ACC112 (cell line): ENCODE measurements at regions not wholly inside any gene's neighbourhood (a gene's known extent, or its start where the extent isn't known, plus 50 kb on each side); places are given as distances from the start of the nearest gene placed in this dataset.

ENCODE experiments used
- H2AFZ ChIP-seq: fragments of 200-600 bp; sonication (generic); one replicate; pipeline ENCODE4 v1.6.0; 2017; ENCODE audit warnings: antibody characterized with exemption, low read length; ENCODE audit not compliant: unreplicated experiment
- H3K27ac ChIP-seq: fragments of 200-600 bp; sonication (generic); 2 replicates; pipeline ENCODE4 v1.5.1; 2014; ENCODE audit warnings: low read depth, mild to moderate bottlenecking, antibody characterized with exemption, low read length, moderate library complexity
- H3K27me3 ChIP-seq: fragments of 200-600 bp; sonication (generic); 2 replicates; pipeline ENCODE4 v1.6.1; 2014; ENCODE audit warnings: mild to moderate bottlenecking, antibody characterized with exemption, low read length, moderate library complexity, mixed read lengths; ENCODE audit not compliant: insufficient read depth
- H3K36me3 ChIP-seq: fragments of 200-600 bp; sonication (generic); 2 replicates; pipeline ENCODE4 v1.6.1; 2016; ENCODE audit warnings: mild to moderate bottlenecking, antibody characterized with exemption, low read length, moderate library complexity, mixed read lengths; ENCODE audit not compliant: insufficient read depth
- H3K4me1 ChIP-seq: fragments of 200-600 bp; sonication (generic); one replicate; pipeline ENCODE4 v1.6.1; 2016; ENCODE audit warnings: low read length, mixed read lengths; ENCODE audit not compliant: insufficient read depth, unreplicated experiment, control insufficient read depth
- H3K4me3 ChIP-seq: fragments of 200-600 bp; sonication (generic); 2 replicates; pipeline ENCODE4 v1.5.1; 2014; ENCODE audit warnings: mild to moderate bottlenecking, low read depth, low read length
- H3K79me2 ChIP-seq: fragments of 200-600 bp; sonication (generic); one replicate; pipeline ENCODE4 v1.6.0; 2016; ENCODE audit warnings: low read length; ENCODE audit not compliant: control insufficient read depth, unreplicated experiment, insufficient read depth

DNA sequence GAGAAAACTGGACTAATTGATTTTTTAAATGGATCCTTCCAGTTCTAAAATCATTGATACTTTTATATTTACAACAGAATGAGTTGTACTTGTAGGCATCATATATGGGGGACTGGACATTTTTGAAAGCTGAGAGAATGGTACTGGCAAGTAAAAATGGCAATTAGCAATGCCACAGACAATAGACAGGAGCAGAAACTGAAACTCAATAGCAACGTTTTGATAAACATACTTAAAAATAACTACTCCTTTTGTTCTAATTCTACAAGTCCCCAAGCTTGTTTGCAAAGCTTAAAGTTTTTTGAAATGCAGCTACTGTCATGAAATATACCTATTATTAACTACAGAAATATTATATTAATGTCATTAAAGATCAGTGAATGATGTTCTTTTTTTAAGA lies 52.8 kb upstream of the FBXL7 start:
- Histone ChIP-seq H3K36me3 (no peaks in the 10 kb centered on the region), H3K27ac (no peak overlapping the region), H3K4me3 (no peak overlapping the region), H3K4me1 (no peaks in the 10 kb centered on the region), H3K79me2 (no peaks in the 10 kb centered on the region), H3K27me3 (peaks cover 18% of the 10 kb centered on the region), H2AFZ (no peak overlapping the region)

DNA sequence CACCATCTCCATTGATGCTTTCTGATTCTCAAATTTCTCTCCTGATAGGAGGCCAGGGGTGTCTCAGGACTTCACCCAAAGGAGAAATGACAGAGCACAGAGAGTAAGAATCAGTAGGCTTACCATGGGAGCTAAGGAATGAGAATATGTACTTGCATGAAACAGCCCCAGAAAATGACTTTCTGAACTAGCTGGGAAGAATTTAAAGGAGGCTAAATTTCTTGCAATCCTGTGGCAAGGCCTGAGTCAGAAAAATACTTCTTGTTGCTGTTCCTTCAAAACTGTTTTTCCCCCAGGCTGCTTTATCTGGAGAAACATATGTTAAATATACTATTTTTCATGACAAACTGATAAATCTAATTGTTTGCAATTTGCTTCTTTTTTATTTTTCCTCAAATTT lies 53.4 kb upstream of the FBXL7 start:
- Histone ChIP-seq H3K27ac (no peak overlapping the region), H3K4me3 (no peak overlapping the region), H3K36me3 (no peaks in the 10 kb centered on the region), H3K79me2 (no peaks in the 10 kb centered on the region), H3K4me1 (no peaks in the 10 kb centered on the region), H3K27me3 (peaks cover 19% of the 10 kb centered on the region), H2AFZ (no peak overlapping the region)

DNA sequence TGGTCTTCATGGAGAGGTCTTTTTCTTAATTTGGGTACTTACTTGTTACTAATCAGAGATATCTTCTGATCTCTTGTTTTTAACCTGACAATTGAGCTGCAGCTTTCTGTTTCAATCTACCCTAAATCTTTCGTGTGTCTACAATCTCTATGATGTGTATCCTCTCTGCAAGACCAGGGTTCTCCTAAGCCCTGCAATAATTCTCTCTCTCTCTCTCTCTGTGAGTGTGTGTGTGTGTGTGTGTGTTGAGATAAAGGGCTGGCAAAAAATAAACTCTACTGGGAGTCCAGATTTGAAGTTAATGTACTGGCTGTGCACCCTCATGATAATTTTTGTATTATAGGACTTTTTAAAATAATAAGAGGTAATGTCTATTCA lies 57.8 kb upstream of the FBXL7 start:
- Histone ChIP-seq H3K27ac (no peak overlapping the region), H3K4me1 (no peaks in the 10 kb centered on the region), H3K4me3 (no peak overlapping the region), H3K79me2 (no peaks in the 10 kb centered on the region), H3K27me3 (peaks cover 38% of the 10 kb centered on the region), H3K36me3 (no peaks in the 10 kb centered on the region), H2AFZ (no peak overlapping the region)

DNA sequence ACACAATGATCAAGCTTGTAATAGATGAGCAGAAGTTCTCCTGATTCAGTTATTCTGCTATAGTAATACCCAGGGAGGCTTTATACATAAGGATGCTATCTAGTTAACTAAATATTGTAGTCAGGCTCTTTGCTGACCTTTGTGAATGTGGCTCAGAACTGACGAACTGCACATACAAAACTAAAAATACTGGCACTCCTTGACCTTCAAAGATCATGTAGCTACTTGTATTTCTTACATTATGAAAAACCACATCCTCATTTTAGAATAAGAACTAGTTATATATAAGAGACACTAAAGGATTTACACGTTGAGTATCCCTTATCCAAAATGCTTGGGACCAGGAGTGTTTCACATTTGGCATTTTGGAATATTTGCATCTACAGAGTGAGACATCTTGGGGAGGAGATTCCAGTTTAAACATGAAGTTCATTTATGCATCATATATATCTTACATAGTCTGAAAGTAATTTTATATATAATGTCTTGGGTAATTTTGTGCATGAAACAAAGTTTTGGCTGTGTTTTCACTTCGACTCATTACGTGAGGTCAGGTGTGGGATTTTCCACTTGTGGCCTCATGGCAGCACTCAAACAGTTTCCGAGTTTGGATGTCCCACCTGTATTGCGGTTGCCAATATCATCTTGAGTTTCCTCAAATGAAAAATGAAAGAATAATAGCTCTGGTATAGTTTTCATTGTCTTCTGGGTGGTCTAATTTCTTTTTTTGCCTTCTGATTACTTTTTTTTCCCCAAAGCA lies 58.4 kb upstream of the FBXL7 start:
- Histone ChIP-seq H3K36me3 (no peaks in the 10 kb centered on the region), H3K4me3 (no peak overlapping the region), H3K27me3 (peaks cover 34% of the 10 kb centered on the region), H2AFZ (no peak overlapping the region), H3K27ac (no peak overlapping the region), H3K4me1 (no peaks in the 10 kb centered on the region), H3K79me2 (no peaks in the 10 kb centered on the region)

DNA sequence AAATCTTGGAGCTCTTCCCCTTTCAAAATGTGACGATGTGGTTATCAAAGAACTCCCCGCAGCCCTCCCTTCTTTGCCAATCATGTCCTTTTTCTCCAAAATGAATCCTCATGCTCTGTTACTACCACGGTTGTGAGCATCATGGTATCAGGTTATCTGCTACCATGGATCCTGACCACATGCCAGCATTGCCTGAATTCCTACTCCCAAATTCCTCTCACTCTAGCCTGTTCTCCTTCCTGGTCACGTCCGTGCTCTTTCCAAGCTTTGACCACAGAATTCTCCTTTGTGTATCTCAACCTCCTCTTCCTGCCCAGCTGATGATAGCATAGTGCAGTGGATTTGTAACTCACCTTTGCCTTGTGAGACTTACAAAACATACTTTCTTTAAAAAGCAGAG lies 59.5 kb upstream of the FBXL7 start:
- peaks cover 29% of the 10 kb centered on the region for H3K27me3 ChIP-seq
- no peak overlapping the region for H3K4me3 ChIP-seq
- H3K27ac ChIP-seq: no peak overlapping the region
- no peak overlapping the region for H2AFZ ChIP-seq
- H3K36me3 ChIP-seq: no peaks in the 10 kb centered on the region
- H3K79me2 ChIP-seq: no peaks in the 10 kb centered on the region
- no peaks in the 10 kb centered on the region for H3K4me1 ChIP-seq

DNA sequence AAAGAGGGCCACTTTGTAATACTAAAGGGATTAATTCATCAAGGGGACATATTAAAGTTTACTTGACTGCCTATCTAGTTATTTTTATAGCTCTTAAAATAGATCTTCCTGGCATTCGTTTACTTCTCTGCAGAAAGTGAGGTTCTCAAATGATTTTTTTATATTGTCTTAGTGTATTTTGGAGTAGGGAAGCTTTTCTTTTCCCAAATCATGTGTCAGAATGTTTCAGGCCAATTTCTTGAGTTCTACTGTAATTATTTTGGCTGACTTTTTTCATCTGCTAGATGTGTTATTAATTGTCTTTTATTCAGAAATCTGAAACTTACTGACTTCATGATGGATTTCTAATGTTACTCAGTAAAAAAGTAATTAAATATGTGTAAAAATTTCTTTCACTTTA lies 60.2 kb upstream of the FBXL7 start:
- no peak overlapping the region for H3K27ac ChIP-seq
- H3K27me3 ChIP-seq: peaks cover 34% of the 10 kb centered on the region
- H3K4me1 ChIP-seq: no peaks in the 10 kb centered on the region
- H3K79me2 ChIP-seq: no peaks in the 10 kb centered on the region
- H3K4me3 ChIP-seq: no peak overlapping the region
- H3K36me3 ChIP-seq: no peaks in the 10 kb centered on the region
- no peak overlapping the region for H2AFZ ChIP-seq

DNA sequence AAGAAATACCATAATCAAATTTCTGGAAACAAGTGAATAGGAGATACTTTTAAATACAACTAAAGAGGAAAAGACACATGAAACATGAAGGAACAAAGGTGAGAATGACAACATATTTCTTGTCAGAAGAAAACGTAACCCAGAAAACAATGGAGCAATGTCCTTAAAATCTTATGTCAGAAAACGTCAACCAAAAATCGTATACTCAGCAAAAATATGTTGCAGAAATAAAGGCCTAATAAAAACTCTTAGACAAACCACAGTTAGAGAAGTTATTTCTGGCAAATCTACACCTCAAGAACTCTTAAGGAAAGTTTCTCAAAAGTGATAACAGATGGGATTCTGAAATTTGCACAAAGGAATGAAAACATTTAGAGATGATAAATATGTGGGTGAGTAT lies 66.3 kb upstream of the FBXL7 start:
- no peak overlapping the region for H3K4me3 ChIP-seq
- no peak overlapping the region for H3K27ac ChIP-seq
- no peak overlapping the region for H2AFZ ChIP-seq
- H3K27me3 ChIP-seq: peaks cover 18% of the 10 kb centered on the region
- no peaks in the 10 kb centered on the region for H3K79me2 ChIP-seq
- no peaks in the 10 kb centered on the region for H3K4me1 ChIP-seq
- H3K36me3 ChIP-seq: no peaks in the 10 kb centered on the region

DNA sequence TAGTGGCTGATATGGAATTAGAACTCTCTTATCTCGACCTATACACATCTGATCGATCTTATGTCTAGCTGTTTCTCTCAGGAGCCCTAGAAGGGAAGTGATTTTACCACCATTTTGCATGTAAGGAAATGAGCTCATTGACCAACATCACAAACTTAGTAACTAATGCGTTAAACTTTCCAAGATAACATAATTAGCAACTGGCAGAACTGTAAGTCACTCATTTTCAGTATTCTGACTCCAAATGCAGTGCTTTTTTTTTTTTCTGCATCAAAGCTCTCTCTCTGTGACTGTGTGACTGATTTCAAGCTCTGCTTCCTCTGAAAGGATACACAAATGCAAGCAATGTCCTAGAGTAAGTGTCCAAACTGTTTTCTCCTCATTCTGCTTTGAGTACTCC lies 68.1 kb upstream of the FBXL7 start:
- Histone ChIP-seq H3K79me2 (no peaks in the 10 kb centered on the region), H3K4me1 (no peaks in the 10 kb centered on the region), H3K27ac (no peak overlapping the region), H3K36me3 (no peaks in the 10 kb centered on the region), H2AFZ (no peak overlapping the region), H3K4me3 (no peak overlapping the region), H3K27me3 (peaks cover 14% of the 10 kb centered on the region)

DNA sequence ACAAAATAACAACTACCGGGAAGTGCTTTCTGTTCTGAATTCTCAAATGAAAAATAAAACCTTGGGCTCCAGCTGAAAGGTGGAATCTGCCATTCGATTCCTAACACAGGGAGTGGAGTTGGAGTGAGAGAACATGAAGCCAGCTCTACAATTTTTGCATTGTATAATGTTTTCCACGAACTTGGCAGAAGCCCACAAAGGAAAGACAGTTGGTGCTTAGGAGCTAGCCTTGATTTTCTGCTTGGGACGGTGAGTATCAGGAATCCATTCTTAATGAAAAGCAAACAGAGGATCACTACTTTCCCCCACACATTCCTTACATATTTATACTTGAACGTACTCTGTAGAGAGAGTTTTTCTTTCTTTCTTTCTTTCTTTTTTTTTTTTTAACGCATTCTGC lies 74.2 kb upstream of the FBXL7 start:
- peaks cover 9% of the 10 kb centered on the region for H3K4me1 ChIP-seq
- no peaks in the 10 kb centered on the region for H3K79me2 ChIP-seq
- no peak overlapping the region for H2AFZ ChIP-seq
- peaks cover 42% of the 10 kb centered on the region for H3K27me3 ChIP-seq
- no peaks in the 10 kb centered on the region for H3K36me3 ChIP-seq
- no peak overlapping the region for H3K27ac ChIP-seq
- peak overlapping the region; percentile 44 for H3K4me3 ChIP-seq

DNA sequence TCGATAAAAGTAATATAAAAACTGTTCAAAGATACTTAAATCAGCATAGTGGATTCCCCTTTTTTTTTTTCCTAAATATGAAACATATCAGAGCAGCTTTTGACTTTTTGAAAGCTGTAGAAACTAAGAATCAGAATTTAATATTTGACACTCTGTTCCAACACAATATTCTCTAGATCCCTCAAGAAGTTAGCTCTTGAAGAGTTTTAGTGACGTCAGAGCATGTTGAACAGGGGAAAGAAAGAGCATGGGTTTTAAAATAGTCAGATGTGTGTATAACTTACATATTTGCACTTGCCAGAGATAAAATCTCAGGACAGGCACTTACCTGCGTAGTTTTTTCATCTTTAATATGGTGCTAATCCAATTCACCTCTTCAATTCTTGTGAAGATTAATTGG lies 75.2 kb upstream of the FBXL7 start:
- Histone ChIP-seq H2AFZ (no peak overlapping the region), H3K79me2 (no peaks in the 10 kb centered on the region), H3K27ac (no peak overlapping the region), H3K4me3 (no peak overlapping the region), H3K4me1 (peaks cover 9% of the 10 kb centered on the region), H3K36me3 (no peaks in the 10 kb centered on the region), H3K27me3 (peaks cover 48% of the 10 kb centered on the region)

DNA sequence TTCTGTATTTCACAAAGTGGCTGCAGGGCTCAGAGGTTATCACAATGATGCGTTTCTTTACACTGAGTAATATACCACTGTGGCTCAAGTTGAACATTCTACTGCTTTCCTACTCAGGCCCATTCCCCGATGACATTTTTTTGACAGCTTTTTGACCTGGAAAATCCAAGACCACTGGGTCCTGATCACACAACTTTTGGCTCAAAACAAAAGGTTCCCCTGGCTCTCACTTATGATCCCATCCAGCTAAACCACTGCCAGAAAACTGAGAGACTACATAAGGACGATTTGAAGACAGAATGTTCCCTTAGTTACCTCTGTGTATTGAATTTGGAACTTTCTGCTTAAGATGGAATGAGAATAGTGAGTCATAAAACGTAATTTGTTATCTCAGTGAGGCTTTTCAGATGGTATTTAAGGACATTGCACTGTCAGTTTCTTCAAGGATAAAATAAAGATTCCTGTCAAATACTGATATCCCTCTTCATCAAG lies 78.0 kb upstream of the FBXL7 start:
- Histone ChIP-seq H3K79me2 (no peaks in the 10 kb centered on the region), H3K27me3 (peaks cover 54% of the 10 kb centered on the region), H2AFZ (peak overlapping the region; percentile 22), H3K27ac (no peak overlapping the region), H3K36me3 (no peaks in the 10 kb centered on the region), H3K4me1 (peaks cover 9% of the 10 kb centered on the region), H3K4me3 (no peak overlapping the region)
